Immature natural killer cell (primary cell): ENCODE measurements at regions not wholly inside any gene's neighbourhood (a gene's known extent, or its start where the extent isn't known, plus 50 kb on each side); places are given as distances from the start of the nearest gene placed in this dataset.

ENCODE experiments used
- DNase-seq, 3 donors: peaks; one replicate each; pipeline ENCODE4 v3.0.0; 2022; ENCODE audit warnings: mixed read lengths in 1 of 3
- H3K27ac Mint-ChIP-seq, 6 donors: one replicate each; pipeline ENCODE4 v1.8.0; 2020; ENCODE audit warnings: mixed read lengths in 6 of 6, mild to moderate bottlenecking in 5 of 6, inconsistent platforms in 4 of 6, moderate library complexity in 3 of 6
- H3K27me3 Mint-ChIP-seq, 3 donors: one replicate each; pipeline ENCODE4 v1.8.0; 2020 to 2021; ENCODE audit warnings: low read depth in 3 of 3, mild to moderate bottlenecking in 3 of 3, mixed read lengths in 3 of 3, moderate library complexity in 3 of 3, inconsistent platforms in 1 of 3
- H3K36me3 Mint-ChIP-seq, 3 donors: one replicate each; pipeline ENCODE4 v1.8.0; 2020; ENCODE audit warnings: mixed read lengths in 3 of 3, inconsistent platforms in 2 of 3, mild to moderate bottlenecking in 2 of 3
- H3K4me1 Mint-ChIP-seq, 2 donors: one replicate each; pipeline ENCODE4 v1.8.0; 2020; ENCODE audit warnings: inconsistent platforms in 2 of 2, mild to moderate bottlenecking in 2 of 2, mixed read lengths in 2 of 2, moderate library complexity in 1 of 2
- H3K4me3 Mint-ChIP-seq, 5 donors: one replicate each; pipeline ENCODE4 v1.8.0; 2020; ENCODE audit warnings: mild to moderate bottlenecking in 5 of 5, mixed read lengths in 5 of 5, inconsistent platforms in 3 of 5, moderate library complexity in 3 of 5
- H3K9me3 Mint-ChIP-seq, 6 donors: one replicate each; pipeline ENCODE4 v1.8.0; 2020; ENCODE audit warnings: mild to moderate bottlenecking in 6 of 6, mixed read lengths in 6 of 6, inconsistent platforms in 4 of 6, moderate library complexity in 3 of 6

GRCh38 chr16:5906351-5906750 is 808.8 kb upstream of the EEF2KMT start:
- H3K36me3 Mint-ChIP-seq: no peaks in the 10 kb centered on the region
- H3K4me3 Mint-ChIP-seq: no peak overlapping the region
- no peak for DNase-seq
- H3K27me3 Mint-ChIP-seq: no peaks in the 10 kb centered on the region
- peaks cover 0 to 4% (median 0%) of the 10 kb centered on the region in 6 donors for H3K9me3 Mint-ChIP-seq
- no peak overlapping the region for H3K27ac Mint-ChIP-seq
- H3K4me1 Mint-ChIP-seq: no peaks in the 10 kb centered on the region

- H3K4me1 Mint-ChIP-seq: no peaks in the 10 kb centered on the region
- no peak overlapping the region for H3K4me3 Mint-ChIP-seq
- no peak overlapping the region for H3K27ac Mint-ChIP-seq
- H3K9me3 Mint-ChIP-seq: peaks cover 0 to 4% (median 0%) of the 10 kb centered on the region in 6 donors
- no peaks in the 10 kb centered on the region for H3K27me3 Mint-ChIP-seq
- no peak for DNase-seq
- no peaks in the 10 kb centered on the region for H3K36me3 Mint-ChIP-seq
Measured at GRCh38 chr16:5905935-5906334, 808.3 kb upstream of the EEF2KMT start.

DNA sequence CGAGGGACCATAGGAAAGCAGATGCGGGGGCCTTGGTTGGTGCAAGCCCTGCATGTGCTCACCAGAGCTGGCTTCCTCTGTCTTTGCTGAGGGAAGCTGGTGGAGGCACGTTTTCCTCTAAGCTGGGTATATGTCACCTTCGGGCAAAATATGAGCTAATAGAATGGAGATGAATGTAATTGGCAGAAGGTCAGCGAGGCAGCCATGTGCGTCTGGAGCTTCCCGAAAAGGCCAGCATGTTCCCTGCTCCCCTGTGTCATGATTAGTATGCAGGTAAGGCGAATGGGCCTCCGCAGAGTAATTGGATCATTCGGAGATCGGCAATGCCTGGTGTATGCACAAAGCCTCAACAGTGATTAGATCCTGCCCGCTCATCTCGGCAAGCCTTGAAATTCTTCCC is 806.2 kb upstream of the EEF2KMT start:
- no peak for DNase-seq
- Mint-ChIP-seq H3K27me3 (no peaks in the 10 kb centered on the region), H3K9me3 (peaks cover 0 to 4% (median 0%) of the 10 kb centered on the region in 6 donors), H3K36me3 (no peaks in the 10 kb centered on the region), H3K27ac (no peak overlapping the region), H3K4me3 (no peak overlapping the region), H3K4me1 (no peaks in the 10 kb centered on the region)

DNA sequence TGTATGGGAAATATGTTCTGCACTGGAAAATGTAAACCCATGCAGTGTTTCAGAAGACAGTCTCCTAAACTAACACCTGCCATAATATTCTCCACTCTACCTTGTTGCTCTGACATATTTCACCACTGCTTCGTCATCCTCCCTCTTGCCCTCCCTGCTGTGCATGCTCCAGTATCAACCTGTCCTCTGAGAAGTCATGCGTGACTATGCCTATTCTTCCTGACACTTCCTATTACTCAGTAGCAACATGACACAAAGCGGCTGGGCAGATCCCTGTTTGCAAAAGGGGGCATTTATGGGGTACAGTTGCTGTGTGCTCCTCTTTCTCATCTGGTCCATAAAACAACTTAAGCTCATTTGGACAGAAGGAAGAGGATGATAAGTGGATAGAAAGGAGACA is 805.6 kb upstream of the EEF2KMT start:
- Mint-ChIP-seq H3K9me3 (peaks cover 0 to 4% (median 0%) of the 10 kb centered on the region in 6 donors), H3K36me3 (no peaks in the 10 kb centered on the region), H3K4me1 (no peaks in the 10 kb centered on the region), H3K4me3 (no peak overlapping the region), H3K27ac (no peak overlapping the region), H3K27me3 (no peaks in the 10 kb centered on the region)
- no peak for DNase-seq

DNA sequence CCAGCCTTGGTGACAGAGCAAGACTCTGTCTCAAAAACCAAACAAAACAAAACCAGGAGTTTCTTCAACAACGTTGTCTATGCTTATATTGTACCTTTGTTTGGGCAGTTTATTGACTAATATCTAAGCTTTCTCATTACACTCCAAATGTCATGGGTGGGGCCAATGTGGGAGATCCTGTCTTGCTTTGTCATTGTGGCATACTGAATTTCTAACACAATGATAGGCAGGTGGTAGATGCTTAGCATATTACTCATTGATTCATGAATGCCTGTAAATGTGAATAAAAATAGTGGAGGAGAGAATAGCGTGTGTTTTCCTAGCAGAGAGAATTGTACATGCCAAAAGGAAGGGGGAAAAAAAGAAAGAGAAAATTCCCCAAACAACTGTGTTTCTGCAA is 802.5 kb upstream of the EEF2KMT start:
- H3K36me3 Mint-ChIP-seq: no peaks in the 10 kb centered on the region
- H3K27me3 Mint-ChIP-seq: no peaks in the 10 kb centered on the region
- no peak overlapping the region for H3K27ac Mint-ChIP-seq
- DNase-seq: no peak
- H3K4me3 Mint-ChIP-seq: no peak overlapping the region
- peaks cover 0 to 4% (median 0%) of the 10 kb centered on the region in 6 donors for H3K9me3 Mint-ChIP-seq
- H3K4me1 Mint-ChIP-seq: no peaks in the 10 kb centered on the region

DNA sequence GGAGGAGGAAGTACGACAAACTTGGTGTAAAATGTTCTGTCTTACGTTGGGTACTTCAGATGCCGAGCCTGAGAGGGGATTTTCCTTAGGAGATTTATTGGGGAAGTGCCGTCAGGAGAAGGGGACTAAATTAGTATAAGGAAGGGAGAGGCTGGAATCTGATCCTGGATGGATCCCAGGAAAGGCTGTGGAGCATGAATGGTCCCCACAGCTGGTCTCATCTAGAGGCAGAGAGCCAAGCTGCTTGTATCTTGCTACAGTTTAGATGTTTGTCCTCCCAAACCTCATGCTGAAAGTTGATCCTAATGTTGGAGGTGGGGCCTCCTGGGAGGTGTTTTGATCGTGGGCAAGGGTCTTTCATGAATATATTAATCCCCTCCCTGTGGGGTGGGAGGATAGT is 798.4 kb upstream of the EEF2KMT start:
- no peak overlapping the region for H3K4me3 Mint-ChIP-seq
- peaks cover 0 to 6% (median 0%) of the 10 kb centered on the region in 6 donors for H3K9me3 Mint-ChIP-seq
- no peak for DNase-seq
- no peaks in the 10 kb centered on the region for H3K27me3 Mint-ChIP-seq
- no peaks in the 10 kb centered on the region for H3K4me1 Mint-ChIP-seq
- H3K36me3 Mint-ChIP-seq: no peaks in the 10 kb centered on the region
- no peak overlapping the region for H3K27ac Mint-ChIP-seq

- no peak for DNase-seq
- Mint-ChIP-seq H3K27ac (no peak overlapping the region), H3K4me3 (no peak overlapping the region), H3K27me3 (no peaks in the 10 kb centered on the region), H3K4me1 (no peaks in the 10 kb centered on the region), H3K36me3 (no peaks in the 10 kb centered on the region), H3K9me3 (peaks cover 0 to 7% (median 0%) of the 10 kb centered on the region in 6 donors)
Measured at GRCh38 chr16:5895137-5895536, 797.5 kb upstream of the EEF2KMT start.

DNA sequence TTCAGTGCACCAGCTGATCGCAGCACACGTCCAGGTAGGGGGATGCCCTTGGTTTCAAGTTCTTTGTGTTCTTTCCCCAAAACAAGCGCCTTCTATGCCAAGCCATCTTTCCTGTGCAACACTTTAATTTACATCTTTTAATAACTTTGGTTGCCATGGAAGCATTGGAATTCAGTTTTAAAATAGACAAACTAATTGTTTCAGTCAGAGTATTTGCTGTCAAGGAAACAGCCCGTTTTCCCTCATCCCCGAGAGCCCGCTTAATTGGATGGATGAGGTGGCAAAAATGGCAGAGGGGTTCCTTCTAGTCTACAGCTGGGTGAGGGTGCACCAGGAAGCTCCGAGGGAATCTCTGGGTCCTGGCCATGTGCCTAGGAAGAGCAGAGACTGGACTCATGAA is 793.7 kb upstream of the EEF2KMT start:
- peaks cover 0 to 2% (median 0%) of the 10 kb centered on the region in 3 donors for H3K27me3 Mint-ChIP-seq
- no peaks in the 10 kb centered on the region for H3K36me3 Mint-ChIP-seq
- no peak overlapping the region for H3K4me3 Mint-ChIP-seq
- H3K9me3 Mint-ChIP-seq: peaks cover 0 to 7% (median 0%) of the 10 kb centered on the region in 6 donors
- DNase-seq: no peak
- no peaks in the 10 kb centered on the region for H3K4me1 Mint-ChIP-seq
- H3K27ac Mint-ChIP-seq: no peak overlapping the region

DNA sequence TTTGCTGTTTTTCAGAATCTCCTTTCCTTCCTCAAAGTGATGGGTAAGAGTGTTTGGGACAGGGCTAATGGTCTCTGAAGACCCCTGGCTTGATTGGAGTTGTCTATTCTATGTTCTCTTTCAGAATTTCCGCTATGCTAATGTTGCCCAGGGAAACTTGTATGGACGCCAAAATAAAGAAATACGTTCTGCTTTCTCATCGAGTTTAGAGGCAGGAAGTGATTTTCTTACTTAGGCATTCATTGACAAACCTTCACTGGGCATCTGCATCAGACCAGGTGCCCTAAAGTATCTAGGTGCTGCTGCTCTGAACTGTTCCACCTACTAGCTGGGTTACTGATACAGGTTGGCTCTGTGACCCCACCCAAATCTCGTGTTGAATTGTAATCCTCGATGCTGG is 787.9 kb upstream of the EEF2KMT start:
- no peak for DNase-seq
- Mint-ChIP-seq H3K4me3 (no peak overlapping the region), H3K27me3 (peaks cover 0 to 2% (median 0%) of the 10 kb centered on the region in 3 donors), H3K9me3 (peaks cover 0 to 5% (median 0%) of the 10 kb centered on the region in 6 donors), H3K4me1 (no peaks in the 10 kb centered on the region), H3K27ac (no peak overlapping the region), H3K36me3 (no peaks in the 10 kb centered on the region)

DNA sequence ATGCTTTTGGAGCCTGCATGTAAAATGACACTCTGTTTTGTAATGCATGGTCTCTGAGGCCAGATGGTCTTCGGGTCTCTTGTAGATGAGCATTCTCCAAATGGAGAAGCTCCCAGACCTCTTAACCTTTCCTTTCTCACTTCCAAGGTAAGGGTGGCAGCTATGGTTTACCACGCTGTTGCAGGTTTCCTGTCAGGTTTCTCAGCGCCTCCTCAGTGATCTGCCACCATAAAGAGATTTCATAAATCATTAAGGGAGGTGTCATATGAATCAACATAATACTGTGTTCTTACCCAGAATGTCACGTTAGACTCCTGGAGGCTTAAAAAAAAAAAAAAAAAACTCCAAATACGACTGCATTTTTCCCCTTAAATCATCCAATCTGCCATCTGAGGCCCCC is 787.4 kb upstream of the EEF2KMT start:
- H3K36me3 Mint-ChIP-seq: no peaks in the 10 kb centered on the region
- peaks cover 0 to 3% (median 0%) of the 10 kb centered on the region in 6 donors for H3K9me3 Mint-ChIP-seq
- peaks cover 0 to 2% (median 0%) of the 10 kb centered on the region in 3 donors for H3K27me3 Mint-ChIP-seq
- no peak overlapping the region for H3K4me3 Mint-ChIP-seq
- H3K4me1 Mint-ChIP-seq: no peaks in the 10 kb centered on the region
- no peak overlapping the region for H3K27ac Mint-ChIP-seq
- DNase-seq: no peak

DNA sequence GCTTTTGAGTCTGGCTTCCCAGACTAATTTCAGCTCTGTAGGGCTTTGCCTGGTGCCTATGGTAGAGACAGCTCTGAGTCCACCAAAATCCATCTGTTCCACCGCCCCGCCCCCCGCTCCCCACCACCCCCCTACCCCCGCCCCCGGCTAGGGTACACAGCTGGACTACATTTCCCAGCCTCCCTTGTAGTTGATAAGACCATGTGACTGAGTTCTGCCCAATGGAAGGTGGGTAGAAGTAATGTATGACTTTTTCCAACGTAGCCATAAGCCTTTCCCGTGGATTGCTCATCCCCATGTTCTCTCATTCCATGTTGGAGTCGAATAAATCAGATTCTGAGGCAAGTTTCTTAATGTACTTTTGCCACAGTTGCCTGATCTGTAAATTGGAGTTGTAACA is 786.7 kb upstream of the EEF2KMT start:
- H3K36me3 Mint-ChIP-seq: no peaks in the 10 kb centered on the region
- H3K4me3 Mint-ChIP-seq: no peak overlapping the region
- peaks cover 0 to 2% (median 0%) of the 10 kb centered on the region in 3 donors for H3K27me3 Mint-ChIP-seq
- H3K27ac Mint-ChIP-seq: no peak overlapping the region
- peaks cover 0 to 3% (median 0%) of the 10 kb centered on the region in 6 donors for H3K9me3 Mint-ChIP-seq
- no peaks in the 10 kb centered on the region for H3K4me1 Mint-ChIP-seq
- DNase-seq: no peak

GRCh38 chr16:5882087-5882640 is 784.6 kb upstream of the EEF2KMT start:
- Mint-ChIP-seq H3K27ac (no peak overlapping the region), H3K27me3 (no peaks in the 10 kb centered on the region), H3K36me3 (no peaks in the 10 kb centered on the region), H3K4me1 (no peaks in the 10 kb centered on the region), H3K9me3 (peaks cover 0 to 5% (median 0%) of the 10 kb centered on the region in 6 donors), H3K4me3 (no peak overlapping the region)
- DNase-seq: no peak

- Mint-ChIP-seq H3K27ac (no peak overlapping the region), H3K4me3 (no peak overlapping the region), H3K36me3 (no peaks in the 10 kb centered on the region), H3K4me1 (no peaks in the 10 kb centered on the region), H3K27me3 (peaks cover 0 to 3% (median 2%) of the 10 kb centered on the region in 3 donors), H3K9me3 (peaks cover 0 to 15% (median 0%) of the 10 kb centered on the region in 6 donors)
- DNase-seq: no peak
Measured at GRCh38 chr16:5875416-5875815, 777.8 kb upstream of the EEF2KMT start.

- Mint-ChIP-seq H3K27ac (no peak overlapping the region), H3K4me3 (no peak overlapping the region), H3K4me1 (no peaks in the 10 kb centered on the region), H3K27me3 (peaks cover 0 to 6% (median 2%) of the 10 kb centered on the region in 3 donors), H3K36me3 (no peaks in the 10 kb centered on the region), H3K9me3 (peaks cover 0 to 15% (median 0%) of the 10 kb centered on the region in 6 donors)
- DNase-seq: no peak
Measured at GRCh38 chr16:5874899-5875298, 777.3 kb upstream of the EEF2KMT start.

DNA sequence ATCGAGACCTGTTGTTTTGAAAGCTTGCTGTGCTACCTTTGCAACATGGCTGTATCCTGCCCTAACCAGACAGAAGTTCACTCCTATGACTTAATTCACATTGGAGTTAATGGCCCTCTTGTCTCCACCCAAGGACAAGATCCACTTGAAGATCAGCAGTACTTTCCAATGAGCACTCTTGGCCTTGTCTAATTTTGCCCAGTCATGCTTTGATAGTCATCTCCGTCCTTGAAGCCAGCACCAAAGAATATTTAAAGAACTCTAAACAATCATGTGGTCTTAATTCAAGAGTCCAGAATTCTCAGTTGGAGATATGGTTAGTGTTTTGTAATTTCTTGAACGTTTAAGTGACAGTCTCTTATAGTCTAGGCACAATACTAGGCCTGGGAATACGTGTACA is 775.6 kb upstream of the EEF2KMT start:
- Mint-ChIP-seq H3K27ac (no peak overlapping the region), H3K4me3 (no peak overlapping the region), H3K9me3 (peaks cover 0 to 15% (median 0%) of the 10 kb centered on the region in 6 donors), H3K36me3 (no peaks in the 10 kb centered on the region), H3K27me3 (peaks cover 0 to 6% (median 4%) of the 10 kb centered on the region in 3 donors), H3K4me1 (no peaks in the 10 kb centered on the region)
- DNase-seq: no peak
